Heart left ventricle (tissue), 16 donors: ENCODE measurements at regions not wholly inside any gene's neighbourhood (a gene's known extent, or its start where the extent isn't known, plus 50 kb on each side); places are given as distances from the start of the nearest gene placed in this dataset.

Experiments used
- ATAC-seq, 4 donors: fragments of 200-7000 bp; cut with Tn5 transposase; one replicate each; pipeline ENCODE4 v1.9.1; 2020 to 2022; ENCODE audit warnings: moderate library complexity in 4 of 4, mild to moderate bottlenecking in 3 of 4, moderate number of reproducible peaks in 1 of 4
- DNase-seq, 5 donors: peaks; one replicate each; pipeline ENCODE4 v3.0.0-alpha.2; 2020
- H3K27ac ChIP-seq, 12 donors: fragments of 200-600 bp; sonication (generic) in 4 of 12; one replicate each; pipeline versions ENCODE4 v1.5.0 to v1.8.0; 2016 to 2022; ENCODE audit warnings: mild to moderate bottlenecking in 2 of 12
- H3K27me3 ChIP-seq, 9 donors: fragments of 200-600 bp; sonication (generic) in 2 of 9; one replicate each; pipeline versions ENCODE4 v1.5.1 to v1.8.0; 2016 to 2022; ENCODE audit warnings: mild to moderate bottlenecking in 3 of 9
- H3K36me3 ChIP-seq, 9 donors: fragments of 200-600 bp; sonication (generic) in 2 of 9; one replicate each; pipeline versions ENCODE4 v1.5.0 to v1.8.0; 2018 to 2022; ENCODE audit warnings: mild to moderate bottlenecking in 2 of 9
- H3K4me1 ChIP-seq, 12 donors: fragments of 200-600 bp; sonication (generic) in 4 of 12; one replicate each; pipeline versions ENCODE4 v1.5.0 to v1.8.0; 2016 to 2022; ENCODE audit warnings: mild to moderate bottlenecking in 3 of 12
- H3K4me3 ChIP-seq, 12 donors: fragments of 200-600 bp; sonication (generic) in 4 of 12; one replicate each; pipeline versions ENCODE4 v1.5.0 to v1.8.0; 2017 to 2022; ENCODE audit warnings: mild to moderate bottlenecking in 9 of 12, moderate library complexity in 4 of 12
- H3K9me3 ChIP-seq, 12 donors: fragments of 200-600 bp; sonication (generic) in 4 of 12; one replicate each; pipeline versions ENCODE4 v1.5.0 to v1.8.0; 2016 to 2022; ENCODE audit warnings: mild to moderate bottlenecking in 1 of 12
- CTCF ChIP-seq, 12 donors: fragments of 200-600 bp; sonication (generic) in 4 of 12; IDR thresholded peaks; one replicate each; pipeline versions ENCODE4 v1.5.0 to v1.8.0; 2018 to 2022; ENCODE audit warnings: antibody characterized with exemption in 12 of 12, mild to moderate bottlenecking in 5 of 12
- POLR2A ChIP-seq, 2 donors: fragments of 450-650 bp; IDR thresholded peaks; one replicate each; pipeline ENCODE4 v1.6.1; 2017; ENCODE audit warnings: antibody characterized with exemption in 2 of 2, mild to moderate bottlenecking in 2 of 2, moderate library complexity in 2 of 2
- WGBS, 4 donors: extraction: QIAGEN DNeasy Blood & Tissue Kit in 2 of 4; methylation state at CpG; one replicate each; pipeline versions ENCODE4 v1.1.5 to v1.1.7; 2013 to 2018; 5-methylcytosine and 5-hydroxymethylcytosine counted together
- intact Hi-C, 10 donors: fragments of 100-400 bp; cut with DNase I; formaldehyde crosslinking; loops; one replicate each; pipeline versions ENCODE4 v1.11.1 to v1.14.2; 2022
- donor health status: ischemic (EF 13 %, LVEDD 7.1; RV severe dilation, severe dysfunction).
- donor health status: healthy with polysubstance abuse.
- donor health status: DM: no; HTN: yes; CAD: no.
- donor health status: DM: no; HTN: no; CAD: no.
- donor health status: ischemic (EF 25% LVEDD 6.9; RV normal size, moderate dysfunction).
- donor health status: ischemic (EF 25% LVEDD 5.7; RV mildly dilated, moderate dysfunction).
- donor health status: healthy.
- donor health status: DM: yes; HTN: yes; CAD: no.
- donor health status: ischemic (EF 35%, LVEDD 5.7; RV mildly dilated, moderate dysfunction).
- donor health status: nonischemic (EF 11% LVEDD 7.7; RV severe dilation, severe dysfunction).
- donor health status: DM: yes; HTN: yes; CAD: no.
- donor health status: PGD.
- donor health status: ischemic (EF 29% LVEDD 5.4; RV normal size, mild dysfunction).
- donor health status: nonischemic (EF 23%, LVEDD 6.1; RV moderate dilation, normal function).

GRCh38 chr1:208570362-208570761, 326.2 kb upstream of the PLXNA2 start:
- no peak overlapping the region for H3K4me3 ChIP-seq
- H3K9me3 ChIP-seq, result peaks cover 0 to 7% (median 0%) of the 10 kb centered on the region in 12 donors
- no peak for DNase-seq
- no peaks in the 10 kb centered on the region for H3K4me1 ChIP-seq
- ATAC-seq, result no peak
- H3K27ac ChIP-seq, result no peak overlapping the region
- no peaks in the 10 kb centered on the region for H3K36me3 ChIP-seq
- no peak for TF ChIP-seq POLR2A (IDR thresholded peaks at IDR 0.05)
- TF ChIP-seq CTCF (IDR thresholded peaks at IDR 0.05), result no peak
- intact Hi-C loops, result no loop called here
- no peaks in the 10 kb centered on the region for H3K27me3 ChIP-seq
- 89 to 96% (median 93%) methylated on average over 5 of the region's 5 CpGs for WGBS, 4 donors

- Histone ChIP-seq H3K27ac (no peak overlapping the region), H3K4me1 (peaks cover 0 to 15% (median 7%) of the 10 kb centered on the region in 12 donors), H3K4me3 (no peak overlapping the region), H3K36me3 (no peaks in the 10 kb centered on the region), H3K9me3 (no peaks in the 10 kb centered on the region), H3K27me3 (no peaks in the 10 kb centered on the region)
- intact Hi-C loops, result no loop called here
- TF ChIP-seq POLR2A (IDR thresholded peaks at IDR 0.05), result no peak
- no peak for TF ChIP-seq CTCF (IDR thresholded peaks at IDR 0.05)
- WGBS, 4 donors, result 90 to 93% (median 91%) methylated on average over 4 of the region's 4 CpGs
- DNase-seq (no peak), ATAC-seq (no peak)
Measured at GRCh38 chr1:208576425-208576824, 332.2 kb upstream of the PLXNA2 start.

- intact Hi-C loops, result no loop called here
- no peaks in the 10 kb centered on the region for H3K36me3 ChIP-seq
- no peak for DNase-seq
- peak in 1 of 4 donors; percentile 22 for ATAC-seq
- H3K9me3 ChIP-seq, result no peaks in the 10 kb centered on the region
- H3K4me3 ChIP-seq, result no peak overlapping the region
- H3K27me3 ChIP-seq, result no peaks in the 10 kb centered on the region
- 0 to 28% (median 11%) methylated on average over 1 of the region's 1 CpG for WGBS, 4 donors
- peaks cover 0 to 16% (median 7%) of the 10 kb centered on the region in 12 donors for H3K4me1 ChIP-seq
- H3K27ac ChIP-seq, result no peak overlapping the region
- TF ChIP-seq POLR2A (IDR thresholded peaks at IDR 0.05) (no peak), CTCF (IDR thresholded peaks at IDR 0.05) (no peak)
Measured at GRCh38 chr1:208577381-208577905, 333.3 kb upstream of the PLXNA2 start.

GRCh38 chr1:208581209-208581608, 337.0 kb upstream of the PLXNA2 start:
- intact Hi-C loops, result no loop called here
- Histone ChIP-seq H3K27ac (no peak overlapping the region), H3K4me1 (peaks cover 0 to 16% (median 7%) of the 10 kb centered on the region in 12 donors), H3K4me3 (no peak overlapping the region), H3K9me3 (no peaks in the 10 kb centered on the region), H3K27me3 (no peaks in the 10 kb centered on the region), H3K36me3 (no peaks in the 10 kb centered on the region)
- 65 to 84% (median 73%) methylated on average over 3 of the region's 3 CpGs for WGBS, 4 donors
- TF ChIP-seq CTCF (IDR thresholded peaks at IDR 0.05), result no peak
- no peak for TF ChIP-seq POLR2A (IDR thresholded peaks at IDR 0.05)
- DNase-seq (no peak), ATAC-seq (no peak)
